ELF-1 (cell line): ENCODE measurements at regions not wholly inside any gene's neighbourhood (a gene's known extent, or its start where the extent isn't known, plus 50 kb on each side); places are given as distances from the start of the nearest gene placed in this dataset.
"Not testable (repeated sequence)": the region's sequence is repeated elsewhere in the genome, so short reads cannot be mapped to it uniquely, and the experiment has no call there.

Experiments
- DNase-seq: peaks from one replicate; pipeline ENCODE4 v3.0.0-alpha.2; 2016; ENCODE audit warnings: low read depth, low spot score

DNA sequence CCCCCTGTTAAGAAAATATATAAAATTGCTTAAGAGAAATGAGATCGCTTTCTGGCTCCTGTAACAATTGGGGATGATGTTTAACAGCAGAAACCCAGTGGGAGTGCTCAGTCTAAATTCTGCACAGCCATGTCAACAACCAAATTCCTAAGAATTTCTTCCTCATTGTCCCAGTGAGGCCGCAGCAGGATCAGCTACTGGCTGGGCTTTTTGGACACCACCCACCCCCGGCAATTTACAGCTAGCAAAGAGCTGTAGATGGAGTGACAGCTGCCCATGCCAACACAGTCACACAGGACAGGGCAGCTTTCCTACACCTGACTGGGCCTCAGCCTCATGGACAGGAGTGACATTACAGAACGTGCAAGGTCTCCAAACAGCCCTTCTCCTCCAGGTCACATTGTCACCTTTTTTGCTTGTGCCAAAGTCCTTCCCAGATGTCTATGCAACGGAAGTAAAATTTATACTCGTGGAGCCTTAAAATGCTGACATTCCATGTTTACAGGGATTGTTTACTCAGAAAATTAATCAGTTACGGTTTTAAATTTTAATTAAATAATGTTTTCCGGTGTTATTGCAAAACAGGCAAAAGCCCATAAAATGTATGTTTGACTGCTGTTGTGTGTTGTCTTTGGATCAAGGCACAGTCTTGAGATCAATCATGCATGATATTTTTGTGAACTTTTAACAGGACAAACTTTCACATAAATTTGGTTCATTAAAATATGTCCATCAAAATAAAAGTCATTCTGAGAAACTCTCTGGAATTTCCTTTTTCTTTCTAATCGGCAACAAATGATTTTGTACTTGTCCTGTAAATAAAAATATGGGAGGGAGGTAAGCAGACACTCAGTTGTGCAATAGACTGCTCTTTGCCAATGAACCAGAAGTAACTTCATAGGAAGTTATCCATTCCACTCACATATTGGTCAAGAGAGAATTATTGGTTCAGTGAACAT, 943.2 kb downstream of the MCTP2 start:
- peak; percentile 37 for DNase-seq

- DNase-seq = no peak
Measured at GRCh38 chr15:95175914-95176658, 944.7 kb downstream of the MCTP2 start.

DNA sequence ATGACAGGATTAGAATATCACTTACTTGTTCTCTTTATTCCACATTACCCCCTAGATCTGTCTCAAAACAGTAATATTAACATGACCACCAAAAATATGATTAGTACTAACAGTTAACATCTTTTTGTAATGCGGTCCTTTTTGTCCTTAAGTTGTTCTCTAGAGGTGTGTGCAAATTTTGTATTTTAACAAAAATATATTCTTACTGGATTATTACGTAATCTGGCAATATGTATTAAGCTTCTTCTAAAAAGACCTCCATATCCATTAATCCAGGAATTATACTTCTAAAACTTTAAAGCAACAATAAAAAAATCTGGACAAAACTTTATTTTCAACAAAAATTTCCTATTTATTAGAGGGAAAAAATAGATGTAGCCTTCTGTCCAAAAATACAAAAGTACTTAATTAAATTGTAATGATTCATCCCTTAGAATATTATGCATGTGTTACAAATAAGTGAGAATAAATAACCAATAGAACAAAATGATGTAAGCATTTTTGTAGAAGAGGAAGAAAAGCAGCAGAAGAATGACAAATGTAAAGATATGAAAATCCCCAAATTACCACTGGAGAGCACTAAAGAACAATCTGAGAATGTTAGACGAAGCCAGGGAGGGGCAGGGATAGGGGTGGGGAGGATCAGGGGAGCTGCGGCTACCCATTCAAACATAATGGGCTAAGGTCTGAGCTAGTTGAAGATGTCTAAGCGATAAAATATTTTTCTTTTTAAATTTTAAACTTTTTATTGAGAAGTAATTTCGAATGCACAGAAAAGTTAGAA, 945.6 kb downstream of the MCTP2 start:
- no peak for DNase-seq

GRCh38 chr15:95180530-95180929, 949.2 kb downstream of the MCTP2 start:
- DNase-seq = no peak

GRCh38 chr15:95182091-95182490, 950.7 kb downstream of the MCTP2 start:
- no peak for DNase-seq

GRCh38 chr15:95192923-95193322, 961.6 kb downstream of the MCTP2 start:
- DNase-seq = no peak

DNA sequence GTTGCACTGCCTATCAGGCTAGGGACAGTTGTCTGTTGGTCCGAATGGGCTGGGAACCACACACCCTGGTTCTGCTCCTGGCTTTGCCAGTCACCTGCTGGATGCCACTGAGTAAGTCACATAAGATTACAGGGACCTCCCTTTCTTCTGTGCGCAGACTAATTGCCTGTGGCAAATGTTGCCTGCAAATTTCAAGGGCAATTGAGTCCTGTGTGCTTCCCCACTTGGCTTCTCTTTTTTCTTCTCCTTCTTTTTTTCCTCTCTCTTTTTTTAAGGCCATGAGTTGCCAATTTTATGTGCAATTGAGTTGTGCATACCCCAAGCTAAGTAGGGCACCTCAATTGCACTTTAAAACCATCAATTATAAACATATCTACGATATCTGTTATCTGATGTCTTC, 963.4 kb downstream of the MCTP2 start:
- DNase-seq = no peak

DNA sequence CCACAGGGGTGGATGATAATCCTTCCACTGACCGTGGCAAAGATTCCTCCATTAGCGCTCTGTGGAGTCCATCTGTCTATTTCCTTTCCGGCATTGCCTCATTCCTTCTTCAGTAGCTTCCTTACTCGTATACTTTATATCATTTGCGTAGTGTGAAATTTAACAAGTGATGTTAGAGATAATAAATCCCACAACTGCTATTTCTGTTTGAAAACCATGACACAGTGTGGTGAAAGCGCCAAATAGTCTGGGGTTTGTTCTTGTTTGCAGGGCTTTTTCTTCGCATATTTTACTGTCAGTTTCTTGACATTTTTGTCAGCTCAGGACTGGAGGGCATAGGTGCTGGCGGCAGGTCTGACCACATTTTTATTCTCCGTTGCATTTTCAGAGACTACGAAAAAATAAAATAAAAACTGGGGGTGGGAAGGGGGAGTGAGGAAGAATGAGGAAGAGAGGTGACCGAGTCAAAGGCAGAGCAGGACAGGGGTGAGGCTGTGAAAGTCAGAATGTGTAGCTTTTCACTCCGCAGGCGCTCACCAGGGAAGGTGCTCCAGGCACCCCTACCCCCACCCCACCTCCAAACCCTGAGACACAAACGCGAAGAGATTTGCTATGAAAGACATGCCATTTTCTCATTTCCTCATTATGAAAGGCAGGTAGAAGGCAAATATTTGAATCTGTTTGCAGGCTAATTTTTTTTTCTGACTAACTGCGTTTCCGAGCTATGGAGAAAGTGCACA, 965.0 kb downstream of the MCTP2 start:
- DNase-seq = peak; percentile 17

DNA sequence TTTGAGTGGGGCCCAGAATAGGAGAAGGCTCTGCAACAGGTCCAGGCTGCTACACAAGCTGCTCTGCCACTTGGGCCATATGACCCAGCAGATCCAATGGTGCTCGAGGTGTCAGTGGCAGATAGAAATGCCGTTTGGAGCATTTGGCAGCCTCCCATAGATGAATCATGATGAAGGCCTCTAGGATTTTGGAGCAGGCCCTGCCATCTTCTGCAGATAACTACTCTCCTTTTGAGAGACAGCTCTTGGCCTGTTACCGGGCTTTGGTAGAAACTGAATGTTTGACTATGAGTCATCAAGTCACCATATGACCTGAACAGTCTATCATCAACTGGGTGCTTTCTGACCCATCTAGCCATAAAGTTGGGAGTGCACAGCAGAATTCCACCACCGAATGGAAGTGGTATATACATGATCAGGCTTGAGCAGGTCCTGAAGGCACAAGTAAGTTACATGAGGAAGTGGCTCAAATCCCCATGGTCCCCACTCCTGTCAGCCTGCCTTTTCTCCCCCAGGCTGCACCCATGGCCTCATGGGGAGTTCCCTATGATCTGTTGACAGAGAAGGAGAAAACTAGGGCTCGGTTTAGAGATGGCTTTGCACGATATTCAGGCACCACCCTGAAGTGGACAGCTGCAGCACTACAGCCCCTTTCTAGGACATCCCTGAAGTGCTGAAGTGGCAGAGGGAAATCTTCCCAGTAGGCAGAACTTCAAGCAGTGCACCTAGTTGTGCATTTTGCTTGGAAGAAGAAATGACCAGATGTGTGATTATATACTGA, 971.4 kb downstream of the MCTP2 start:
- no peak for DNase-seq

GRCh38 chr15:95205077-95205476, 973.7 kb downstream of the MCTP2 start:
- DNase-seq = no peak

DNA sequence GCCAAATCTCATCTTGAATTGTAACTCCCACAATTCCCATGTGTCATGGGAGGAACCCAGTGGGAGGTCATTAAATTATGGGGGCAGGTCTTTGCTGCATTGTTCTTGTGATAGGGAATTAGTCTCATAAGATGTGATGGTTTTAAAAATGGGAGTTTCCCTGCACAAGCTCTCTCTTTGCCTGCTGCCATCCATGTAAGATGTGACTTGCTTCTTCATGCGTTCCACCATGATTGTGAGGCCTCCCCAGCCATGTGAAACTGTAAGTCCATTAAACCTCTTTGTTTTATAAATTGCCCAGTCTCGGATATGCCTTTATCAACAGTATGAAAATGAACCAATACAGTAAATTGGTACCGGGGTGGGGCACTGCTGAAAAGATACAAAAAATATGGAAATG, 974.5 kb downstream of the MCTP2 start:
- DNase-seq = not testable (repeated sequence)

DNA sequence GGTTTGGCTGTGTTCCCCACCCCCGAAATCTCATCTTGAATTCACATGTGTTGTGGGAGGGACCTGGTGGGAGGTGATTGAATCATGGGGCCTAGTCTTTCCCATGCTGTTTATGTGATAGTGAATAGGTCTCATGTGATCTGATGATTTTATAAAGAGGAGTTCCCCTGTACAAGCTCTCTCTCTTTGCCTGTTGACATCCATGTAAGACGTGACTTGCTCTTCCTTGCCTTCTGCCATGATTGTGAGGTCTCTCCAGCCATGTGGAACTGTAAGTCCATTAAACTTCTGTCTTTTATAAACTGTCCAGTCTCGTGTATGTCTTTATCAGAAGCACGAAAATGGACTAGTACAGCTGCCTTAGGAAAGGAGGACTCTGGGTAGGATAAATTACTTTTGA, 976.7 kb downstream of the MCTP2 start:
- DNase-seq = no peak

DNA sequence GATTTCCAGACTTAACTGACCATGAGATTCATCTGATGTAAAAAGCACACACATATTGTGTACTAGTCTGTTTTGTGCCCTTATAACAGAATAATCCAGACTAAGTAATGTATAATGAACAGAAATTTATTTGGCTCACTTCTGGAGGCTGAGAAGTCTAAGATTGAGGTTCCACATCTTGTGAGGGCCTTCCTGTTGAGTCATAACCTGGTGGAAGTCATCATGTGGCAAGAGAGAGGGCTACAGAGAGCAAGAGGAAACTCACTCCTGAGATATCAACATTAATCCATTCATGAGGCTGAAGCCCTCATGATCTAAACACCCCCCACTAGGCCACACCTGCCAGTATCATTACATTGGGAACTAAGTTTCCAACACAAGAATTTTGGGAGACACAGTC, 977.6 kb downstream of the MCTP2 start:
- no peak for DNase-seq

- no peak for DNase-seq
Measured at GRCh38 chr15:95210436-95210981, 979.1 kb downstream of the MCTP2 start.

GRCh38 chr15:95215017-95215416, 983.7 kb downstream of the MCTP2 start:
- DNase-seq = no peak

DNA sequence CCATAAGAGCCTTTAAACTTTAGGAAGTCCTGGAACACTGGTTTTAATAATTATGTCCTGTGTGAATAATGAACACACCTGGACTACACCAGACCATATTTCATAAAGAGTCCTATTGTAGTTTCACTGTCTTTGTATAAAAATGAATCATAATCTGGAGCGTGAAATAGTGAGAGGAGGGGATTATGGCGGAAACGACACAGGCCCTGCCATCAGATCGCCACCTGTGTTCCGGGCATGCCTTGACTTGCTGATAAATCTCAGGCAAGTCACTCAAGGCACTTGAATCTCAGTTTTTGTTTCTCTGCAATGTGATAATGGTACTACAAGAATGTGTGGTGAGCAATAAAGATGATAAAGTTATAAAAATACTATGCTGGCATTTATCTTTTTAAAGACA, 995.5 kb downstream of the MCTP2 start:
- DNase-seq = no peak

- DNase-seq = no peak
Measured at GRCh38 chr15:95227235-95227634, 995.9 kb downstream of the MCTP2 start.

GRCh38 chr15:95228856-95229555, 997.6 kb downstream of the MCTP2 start:
- DNase-seq = no peak

- DNase-seq = no peak
Measured at GRCh38 chr15:95235033-95235432, 1003.7 kb downstream of the MCTP2 start.
